ENCODE measurements at regions not wholly inside any gene's neighbourhood (a gene's known extent, or its start where the extent isn't known, plus 50 kb on each side); places are given as distances from the start of the nearest gene placed in this dataset.

GRCh38 chr1:108043707-108044106 lies 78.7 kb upstream of the VAV3 start:
- peak overlapping the region; percentile 29 for H3K9ac ChIP-seq (ENCODE audit: low read depth, low read length)
- H3K4me3 ChIP-seq (ENCODE audit: low read depth in 1 of 2, low read length in 2 of 2), result no peak overlapping the region
- H3K27me3 ChIP-seq (ENCODE audit: insufficient read depth, low read length, poor library complexity), result no peaks in the 10 kb centered on the region
- no peaks in the 10 kb centered on the region for H4K20me1 ChIP-seq (ENCODE audit: insufficient read depth, low read length)
- peaks cover 26% of the 10 kb centered on the region for H3K4me1 ChIP-seq (ENCODE audit: insufficient read depth, low read length)
- peak overlapping the region; percentile 71 for H2AFZ ChIP-seq (ENCODE audit: low read depth, low read length)
- ATAC-seq (ENCODE audit: insufficient read depth, low read depth), result no peak
- H3K27ac ChIP-seq (ENCODE audit: low read length), result peak overlapping the region; percentile 81
- no peaks in the 10 kb centered on the region for H3K79me2 ChIP-seq (ENCODE audit: insufficient read depth, low read length)
- DNase-seq, result no peak
- H3K36me3 ChIP-seq (ENCODE audit: insufficient read depth, low read length), result no peaks in the 10 kb centered on the region
- TF ChIP-seq EZH2 (IDR thresholded peaks at IDR 0.05; ENCODE audit: borderline replicate concordance, low read depth, low read length, severe bottlenecking), result no peak
- TF ChIP-seq, protein P1, sequence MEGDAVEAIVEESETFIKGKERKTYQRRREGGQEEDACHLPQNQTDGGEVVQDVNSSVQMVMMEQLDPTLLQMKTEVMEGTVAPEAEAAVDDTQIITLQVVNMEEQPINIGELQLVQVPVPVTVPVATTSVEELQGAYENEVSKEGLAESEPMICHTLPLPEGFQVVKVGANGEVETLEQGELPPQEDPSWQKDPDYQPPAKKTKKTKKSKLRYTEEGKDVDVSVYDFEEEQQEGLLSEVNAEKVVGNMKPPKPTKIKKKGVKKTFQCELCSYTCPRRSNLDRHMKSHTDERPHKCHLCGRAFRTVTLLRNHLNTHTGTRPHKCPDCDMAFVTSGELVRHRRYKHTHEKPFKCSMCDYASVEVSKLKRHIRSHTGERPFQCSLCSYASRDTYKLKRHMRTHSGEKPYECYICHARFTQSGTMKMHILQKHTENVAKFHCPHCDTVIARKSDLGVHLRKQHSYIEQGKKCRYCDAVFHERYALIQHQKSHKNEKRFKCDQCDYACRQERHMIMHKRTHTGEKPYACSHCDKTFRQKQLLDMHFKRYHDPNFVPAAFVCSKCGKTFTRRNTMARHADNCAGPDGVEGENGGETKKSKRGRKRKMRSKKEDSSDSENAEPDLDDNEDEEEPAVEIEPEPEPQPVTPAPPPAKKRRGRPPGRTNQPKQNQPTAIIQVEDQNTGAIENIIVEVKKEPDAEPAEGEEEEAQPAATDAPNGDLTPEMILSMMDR (IDR thresholded peaks at IDR 0.05; ENCODE audit: borderline replicate concordance, extremely low read depth, low read length, poor library complexity, severe bottlenecking), result no peak
- no peaks in the 10 kb centered on the region for H3K9me3 ChIP-seq (ENCODE audit: insufficient read depth, low read length, severe bottlenecking)
- peak overlapping the region; percentile 24 for H3K4me2 ChIP-seq (ENCODE audit: insufficient read depth, low read length)

GRCh38 chr1:108042610-108043009 lies 77.6 kb upstream of the VAV3 start:
- Histone ChIP-seq H3K4me2 (ENCODE audit: insufficient read depth, low read length) (no peak overlapping the region), H3K27me3 (ENCODE audit: insufficient read depth, low read length, poor library complexity) (no peaks in the 10 kb centered on the region)

GRCh38 chr1:108041360-108042142 lies 76.6 kb upstream of the VAV3 start:
- Histone ChIP-seq H3K4me1 (ENCODE audit: insufficient read depth, low read length) (peaks cover 26% of the 10 kb centered on the region), H3K27ac (ENCODE audit: low read length) (no peak overlapping the region), H3K9ac (ENCODE audit: low read depth, low read length) (no peak overlapping the region), H3K4me3 (ENCODE audit: low read depth in 1 of 2, low read length in 2 of 2) (no peak overlapping the region), H3K9me3 (ENCODE audit: insufficient read depth, low read length, severe bottlenecking) (no peaks in the 10 kb centered on the region), H2AFZ (ENCODE audit: low read depth, low read length) (no peak overlapping the region), H3K27me3 (ENCODE audit: insufficient read depth, low read length, poor library complexity) (no peaks in the 10 kb centered on the region), H3K36me3 (ENCODE audit: insufficient read depth, low read length) (no peaks in the 10 kb centered on the region), H3K4me2 (ENCODE audit: insufficient read depth, low read length) (no peak overlapping the region), H3K79me2 (ENCODE audit: insufficient read depth, low read length) (no peaks in the 10 kb centered on the region), H4K20me1 (ENCODE audit: insufficient read depth, low read length) (no peaks in the 10 kb centered on the region)
- DNase-seq, result no peak
- TF ChIP-seq EZH2 (IDR thresholded peaks at IDR 0.05; ENCODE audit: borderline replicate concordance, low read depth, low read length, severe bottlenecking), result no peak
- TF ChIP-seq, protein P1 (IDR thresholded peaks at IDR 0.05; ENCODE audit: borderline replicate concordance, extremely low read depth, low read length, poor library complexity, severe bottlenecking), result no peak
- no peak for ATAC-seq (ENCODE audit: insufficient read depth, low read depth)

More at GRCh38 chr1:108042610-108043009, 77.6 kb upstream of the VAV3 start:
- DNase-seq, result no peak
- no peak overlapping the region for H2AFZ ChIP-seq (ENCODE audit: low read depth, low read length)
- H3K79me2 ChIP-seq (ENCODE audit: insufficient read depth, low read length), result no peaks in the 10 kb centered on the region
- no peaks in the 10 kb centered on the region for H4K20me1 ChIP-seq (ENCODE audit: insufficient read depth, low read length)
- H3K27ac ChIP-seq (ENCODE audit: low read length), result no peak overlapping the region
- no peak overlapping the region for H3K9ac ChIP-seq (ENCODE audit: low read depth, low read length)
- no peaks in the 10 kb centered on the region for H3K9me3 ChIP-seq (ENCODE audit: insufficient read depth, low read length, severe bottlenecking)
- H3K4me3 ChIP-seq (ENCODE audit: low read depth in 1 of 2, low read length in 2 of 2), result no peak overlapping the region
- H3K36me3 ChIP-seq (ENCODE audit: insufficient read depth, low read length), result no peaks in the 10 kb centered on the region
- TF ChIP-seq, protein P1 (IDR thresholded peaks at IDR 0.05; ENCODE audit: borderline replicate concordance, extremely low read depth, low read length, poor library complexity, severe bottlenecking), result no peak
- no peak for TF ChIP-seq EZH2 (IDR thresholded peaks at IDR 0.05; ENCODE audit: borderline replicate concordance, low read depth, low read length, severe bottlenecking)
- peaks cover 26% of the 10 kb centered on the region for H3K4me1 ChIP-seq (ENCODE audit: insufficient read depth, low read length)
- ATAC-seq (ENCODE audit: insufficient read depth, low read depth), result no peak

Data from DND-41 (cell line).